MM.1S (cell line): ENCODE measurements at regions not wholly inside any gene's neighbourhood (a gene's known extent, or its start where the extent isn't known, plus 50 kb on each side); places are given as distances from the start of the nearest gene placed in this dataset.

ENCODE experiments used
- DNase-seq: peaks from one replicate; pipeline ENCODE4 v3.0.0-alpha.2; 2015
- H2AFZ ChIP-seq: fragments of 300-600 bp; sonication (generic); 2 replicates; pipeline ENCODE4 v1.6.0; 2016; ENCODE audit warnings: antibody characterized with exemption, low read length
- H3F3A ChIP-seq: fragments of 300-600 bp; sonication (generic); 2 replicates; pipeline ENCODE4 v1.6.1; 2016; ENCODE audit warnings: mild to moderate bottlenecking, antibody characterized with exemption, low read length, moderate library complexity, mixed read lengths; ENCODE audit not compliant: insufficient read depth
- H3K27ac ChIP-seq: fragments of 300-600 bp; sonication (generic); 2 replicates; pipeline ENCODE4 v1.5.1; 2016; ENCODE audit warnings: mild to moderate bottlenecking, low read length
- H3K27me3 ChIP-seq: fragments of 300-600 bp; sonication (generic); replicated peaks from 2 replicates; pipeline ENCODE4 v1.6.0; 2016; ENCODE audit warnings: low read length; ENCODE audit not compliant: insufficient read depth
- H3K36me3 ChIP-seq: fragments of 300-600 bp; sonication (generic); replicated peaks from 2 replicates; pipeline ENCODE4 v1.6.1; 2016; ENCODE audit warnings: mild to moderate bottlenecking, low read length, mixed read lengths; ENCODE audit not compliant: insufficient read depth
- H3K4me1 ChIP-seq: fragments of 300-600 bp; sonication (generic); 2 replicates; pipeline ENCODE4 v1.6.1; 2016; ENCODE audit warnings: low read length, mixed read lengths
- H3K4me2 ChIP-seq: fragments of 300-600 bp; sonication (generic); 2 replicates; pipeline ENCODE4 v1.6.0; 2016; ENCODE audit warnings: low read depth, low read length
- H3K4me3 ChIP-seq: fragments of 300-600 bp; sonication (generic); 2 replicates; pipeline ENCODE4 v1.5.1; 2016; ENCODE audit warnings: low read length, mixed read lengths
- H3K79me2 ChIP-seq: fragments of 300-600 bp; sonication (generic); 2 replicates; pipeline ENCODE4 v1.6.1; 2016; ENCODE audit warnings: mixed run types, low read length, mixed read lengths
- H3K9ac ChIP-seq: fragments of 300-600 bp; sonication (generic); 2 replicates; pipeline ENCODE4 v1.6.1; 2016; ENCODE audit warnings: low read length, mixed read lengths
- H3K9me2 ChIP-seq: fragments of 300-600 bp; sonication (generic); replicated peaks from 2 replicates; pipeline ENCODE4 v1.6.1; 2016; ENCODE audit warnings: mild to moderate bottlenecking, low read length, mixed read lengths; ENCODE audit not compliant: insufficient read depth
- H3K9me3 ChIP-seq: fragments of 300-600 bp; sonication (generic); replicated peaks from 2 replicates; pipeline ENCODE4 v1.6.1; 2016; ENCODE audit warnings: mild to moderate bottlenecking, low read length, mixed read lengths; ENCODE audit not compliant: insufficient read depth
- H4K20me1 ChIP-seq: fragments of 300-600 bp; sonication (generic); 2 replicates; pipeline ENCODE4 v1.6.1; 2016; ENCODE audit warnings: mild to moderate bottlenecking, low read length, moderate library complexity, mixed read lengths; ENCODE audit not compliant: insufficient read depth
- EZH2 ChIP-seq: fragments of 300-600 bp; sonication (generic); optimal IDR thresholded peaks from 2 replicates; pipeline ENCODE3; 2017; ENCODE audit warnings: low read depth, mild to moderate bottlenecking, antibody characterized with exemption, low read length, mixed read lengths
- EZH2phosphoT487 ChIP-seq: fragments of 300-600 bp; sonication (generic); IDR thresholded peaks from 2 replicates; pipeline ENCODE4 v1.6.1; 2018; ENCODE audit warnings: antibody characterized with exemption, low read length
- TF ChIP-seq, protein P1 (sequence below): fragments of 300-600 bp; sonication (generic); IDR thresholded peaks from 2 replicates; pipeline ENCODE4 v1.5.1; 2016; ENCODE audit warnings: antibody characterized with exemption, low read length, mixed read lengths

DNA sequence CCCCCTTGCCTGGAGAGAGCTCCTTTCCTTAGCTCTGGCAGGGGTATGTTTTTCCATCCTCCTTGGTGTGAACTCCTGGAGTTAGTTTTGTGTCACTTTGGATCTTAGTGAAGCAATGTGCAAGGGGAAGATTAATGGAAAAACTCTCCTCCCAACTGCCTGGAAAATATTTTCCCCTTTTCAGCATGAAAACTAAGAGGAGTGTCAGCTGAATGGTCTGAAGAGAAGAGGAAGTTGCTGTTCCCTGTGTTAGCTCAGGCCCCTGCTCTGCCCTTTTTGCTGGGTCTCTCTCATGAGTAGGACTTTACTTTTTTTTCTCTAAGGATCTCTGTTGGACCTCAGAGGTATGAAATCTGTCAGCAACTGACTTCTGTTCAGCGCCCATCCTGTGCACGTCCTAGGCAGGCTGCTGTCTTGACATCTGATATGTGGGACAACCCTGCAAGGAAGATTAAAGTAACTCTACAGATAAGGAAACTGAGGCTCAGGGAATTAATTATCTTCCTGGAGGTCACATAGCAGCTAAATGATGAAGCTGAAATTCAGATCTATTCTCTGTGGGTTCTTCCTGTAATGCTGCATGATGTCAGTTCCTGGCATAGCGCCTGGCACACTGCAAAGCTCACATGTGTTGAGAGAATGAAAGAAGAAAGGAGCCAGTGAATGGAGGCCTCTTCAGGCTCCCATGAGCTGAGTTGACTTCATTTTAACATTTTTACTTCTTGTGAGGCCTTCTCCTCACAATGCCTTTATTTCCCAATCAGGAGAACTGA, 109.7 kb upstream of the GALNT15 start:
- Histone ChIP-seq H3K4me2 (no peak overlapping the region), H3K79me2 (no peaks in the 10 kb centered on the region), H3K9me3 (no peaks in the 10 kb centered on the region), H3K9me2 (no peaks in the 10 kb centered on the region), H3K27ac (no peak overlapping the region), H3K4me1 (no peaks in the 10 kb centered on the region), H3F3A (no peaks in the 10 kb centered on the region), H2AFZ (no peak overlapping the region), H3K9ac (no peak overlapping the region), H3K36me3 (no peaks in the 10 kb centered on the region), H3K27me3 (no peaks in the 10 kb centered on the region), H3K4me3 (no peak overlapping the region), H4K20me1 (no peaks in the 10 kb centered on the region)
- TF ChIP-seq, protein P1, sequence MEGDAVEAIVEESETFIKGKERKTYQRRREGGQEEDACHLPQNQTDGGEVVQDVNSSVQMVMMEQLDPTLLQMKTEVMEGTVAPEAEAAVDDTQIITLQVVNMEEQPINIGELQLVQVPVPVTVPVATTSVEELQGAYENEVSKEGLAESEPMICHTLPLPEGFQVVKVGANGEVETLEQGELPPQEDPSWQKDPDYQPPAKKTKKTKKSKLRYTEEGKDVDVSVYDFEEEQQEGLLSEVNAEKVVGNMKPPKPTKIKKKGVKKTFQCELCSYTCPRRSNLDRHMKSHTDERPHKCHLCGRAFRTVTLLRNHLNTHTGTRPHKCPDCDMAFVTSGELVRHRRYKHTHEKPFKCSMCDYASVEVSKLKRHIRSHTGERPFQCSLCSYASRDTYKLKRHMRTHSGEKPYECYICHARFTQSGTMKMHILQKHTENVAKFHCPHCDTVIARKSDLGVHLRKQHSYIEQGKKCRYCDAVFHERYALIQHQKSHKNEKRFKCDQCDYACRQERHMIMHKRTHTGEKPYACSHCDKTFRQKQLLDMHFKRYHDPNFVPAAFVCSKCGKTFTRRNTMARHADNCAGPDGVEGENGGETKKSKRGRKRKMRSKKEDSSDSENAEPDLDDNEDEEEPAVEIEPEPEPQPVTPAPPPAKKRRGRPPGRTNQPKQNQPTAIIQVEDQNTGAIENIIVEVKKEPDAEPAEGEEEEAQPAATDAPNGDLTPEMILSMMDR, result no peak
- TF ChIP-seq EZH2 (no peak), EZH2phosphoT487 (no peak)
- DNase-seq, result no peak

DNA sequence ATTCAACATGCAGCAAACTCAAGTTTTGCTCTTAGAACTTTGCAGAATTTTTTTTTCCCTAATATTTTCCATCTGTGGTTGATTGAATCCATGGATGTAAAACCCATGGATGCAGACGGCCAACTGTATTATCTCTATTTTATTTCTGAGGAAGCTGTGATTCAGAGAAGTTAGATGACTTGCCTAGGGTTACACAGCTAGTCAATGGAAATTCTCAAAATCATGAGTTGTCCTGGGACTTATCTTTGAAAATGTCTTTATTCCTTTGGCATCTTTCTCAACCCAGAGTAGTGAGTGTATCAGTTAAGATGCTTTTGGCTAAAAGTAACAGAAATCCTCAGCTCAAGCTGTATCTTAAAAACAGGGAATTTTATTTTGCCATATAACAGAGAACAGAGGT, 107.9 kb upstream of the GALNT15 start:
- DNase-seq, result no peak
- TF ChIP-seq EZH2, result no peak
- TF ChIP-seq, protein P1, result no peak
- no peak for TF ChIP-seq EZH2phosphoT487
- Histone ChIP-seq H3K4me3 (no peak overlapping the region), H3K36me3 (no peaks in the 10 kb centered on the region), H3K9ac (no peak overlapping the region), H4K20me1 (no peaks in the 10 kb centered on the region), H3K27ac (no peak overlapping the region), H3K9me2 (no peaks in the 10 kb centered on the region), H3K9me3 (no peaks in the 10 kb centered on the region), H3K79me2 (no peaks in the 10 kb centered on the region), H2AFZ (no peak overlapping the region), H3F3A (no peaks in the 10 kb centered on the region), H3K27me3 (no peaks in the 10 kb centered on the region), H3K4me1 (no peaks in the 10 kb centered on the region), H3K4me2 (no peak overlapping the region)

DNA sequence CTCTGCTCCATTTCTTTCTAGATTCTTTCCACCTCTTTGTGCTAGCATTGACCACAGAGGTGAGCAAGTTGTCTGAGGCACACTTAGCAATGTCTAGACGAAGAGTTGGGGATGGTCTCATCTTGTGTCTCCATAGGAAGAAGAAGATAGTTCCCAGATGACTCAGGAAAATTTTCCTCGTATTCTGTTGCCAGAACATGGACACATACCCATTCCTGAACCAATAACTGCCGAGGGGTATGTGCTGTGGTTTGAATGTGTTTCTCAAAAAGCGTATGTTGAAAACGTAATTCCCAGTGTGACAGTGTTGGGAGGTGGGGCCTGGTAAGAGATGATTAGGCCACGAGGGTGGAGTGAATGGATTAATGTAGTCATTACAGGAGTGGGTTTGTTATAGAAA, 107.5 kb upstream of the GALNT15 start:
- no peak for DNase-seq
- no peak overlapping the region for H2AFZ ChIP-seq
- no peaks in the 10 kb centered on the region for H3K9me3 ChIP-seq
- H3K9ac ChIP-seq, result no peak overlapping the region
- H3K4me2 ChIP-seq, result no peak overlapping the region
- H3K9me2 ChIP-seq, result no peaks in the 10 kb centered on the region
- H3K4me3 ChIP-seq, result no peak overlapping the region
- H3K4me1 ChIP-seq, result no peaks in the 10 kb centered on the region
- no peaks in the 10 kb centered on the region for H3K27me3 ChIP-seq
- no peak overlapping the region for H3K27ac ChIP-seq
- H3K79me2 ChIP-seq, result no peaks in the 10 kb centered on the region
- TF ChIP-seq EZH2phosphoT487, result no peak
- TF ChIP-seq, protein P1, result no peak
- TF ChIP-seq EZH2, result no peak
- no peaks in the 10 kb centered on the region for H4K20me1 ChIP-seq
- no peaks in the 10 kb centered on the region for H3F3A ChIP-seq
- no peaks in the 10 kb centered on the region for H3K36me3 ChIP-seq
